ENCODE measurements at regions not wholly inside any gene's neighbourhood (a gene's known extent, or its start where the extent isn't known, plus 50 kb on each side); places are given as distances from the start of the nearest gene placed in this dataset.

- Histone ChIP-seq H3K4me3 (ENCODE audit: extremely low read depth, insufficient read depth, low read length, poor library complexity, severe bottlenecking) (no peak overlapping the region), H3K9me3 (ENCODE audit: control insufficient read depth, low read length) (no peaks in the 10 kb centered on the region), H3K27ac (ENCODE audit: low read depth, low read length, severe bottlenecking) (no peak overlapping the region), H3K4me1 (ENCODE audit: control insufficient read depth, insufficient read depth, low read length, poor library complexity, severe bottlenecking) (peaks cover 7% of the 10 kb centered on the region), H3K36me3 (ENCODE audit: control insufficient read depth, insufficient read depth, low read length) (no peaks in the 10 kb centered on the region)
- WGBS, 2 experiments (ENCODE audit: insufficient coverage in 2 of 2), result 90 to 94% methylated on average over 2 of the region's 4 CpGs
Observed at GRCh38 chr4:181748581-181748980, 494.6 kb upstream of the TENM3 start.

- Histone ChIP-seq H3K4me3 (ENCODE audit: extremely low read depth, insufficient read depth, low read length, poor library complexity, severe bottlenecking) (no peak overlapping the region), H3K27ac (ENCODE audit: low read depth, low read length, severe bottlenecking) (no peak overlapping the region), H3K4me1 (ENCODE audit: control insufficient read depth, insufficient read depth, low read length, poor library complexity, severe bottlenecking) (no peaks in the 10 kb centered on the region), H3K36me3 (ENCODE audit: control insufficient read depth, insufficient read depth, low read length) (no peaks in the 10 kb centered on the region), H3K9me3 (ENCODE audit: control insufficient read depth, low read length) (no peaks in the 10 kb centered on the region)
- no CpG with 5 or more reads among the region's 6 CpGs for WGBS, 2 experiments (ENCODE audit: insufficient coverage in 2 of 2)
Observed at GRCh38 chr4:181752516-181752915, 490.7 kb upstream of the TENM3 start.

- no peak overlapping the region for H3K4me3 ChIP-seq (ENCODE audit: extremely low read depth, insufficient read depth, low read length, poor library complexity, severe bottlenecking)
- H3K36me3 ChIP-seq (ENCODE audit: control insufficient read depth, insufficient read depth, low read length), result no peaks in the 10 kb centered on the region
- no peaks in the 10 kb centered on the region for H3K4me1 ChIP-seq (ENCODE audit: control insufficient read depth, insufficient read depth, low read length, poor library complexity, severe bottlenecking)
- H3K9me3 ChIP-seq (ENCODE audit: control insufficient read depth, low read length), result no peaks in the 10 kb centered on the region
- 100% methylated on average over 1 to 3 of the region's 4 CpGs for WGBS, 2 experiments (ENCODE audit: insufficient coverage in 2 of 2)
- H3K27ac ChIP-seq (ENCODE audit: low read depth, low read length, severe bottlenecking), result no peak overlapping the region
Observed at GRCh38 chr4:181753207-181753606, 490.0 kb upstream of the TENM3 start.

- Histone ChIP-seq H3K27ac (ENCODE audit: low read depth, low read length, severe bottlenecking) (no peak overlapping the region), H3K9me3 (ENCODE audit: control insufficient read depth, low read length) (no peaks in the 10 kb centered on the region), H3K4me3 (ENCODE audit: extremely low read depth, insufficient read depth, low read length, poor library complexity, severe bottlenecking) (no peak overlapping the region), H3K36me3 (ENCODE audit: control insufficient read depth, insufficient read depth, low read length) (no peaks in the 10 kb centered on the region), H3K4me1 (ENCODE audit: control insufficient read depth, insufficient read depth, low read length, poor library complexity, severe bottlenecking) (no peaks in the 10 kb centered on the region)
- 97% methylated on average over 3 to 5 of the region's 5 CpGs for WGBS, 2 experiments (ENCODE audit: insufficient coverage in 2 of 2)
Observed at GRCh38 chr4:181755846-181756245, 487.4 kb upstream of the TENM3 start.

- no peaks in the 10 kb centered on the region for H3K36me3 ChIP-seq (ENCODE audit: control insufficient read depth, insufficient read depth, low read length)
- H3K4me3 ChIP-seq (ENCODE audit: extremely low read depth, insufficient read depth, low read length, poor library complexity, severe bottlenecking), result no peak overlapping the region
- no peaks in the 10 kb centered on the region for H3K4me1 ChIP-seq (ENCODE audit: control insufficient read depth, insufficient read depth, low read length, poor library complexity, severe bottlenecking)
- no peaks in the 10 kb centered on the region for H3K9me3 ChIP-seq (ENCODE audit: control insufficient read depth, low read length)
- no peak overlapping the region for H3K27ac ChIP-seq (ENCODE audit: low read depth, low read length, severe bottlenecking)
- WGBS, 2 experiments (ENCODE audit: insufficient coverage in 2 of 2), result 86 to 94% methylated on average over 3 to 4 of the region's 5 CpGs
Observed at GRCh38 chr4:181756451-181757095, 486.6 kb upstream of the TENM3 start.

GRCh38 chr4:181757098-181757497 is 486.1 kb upstream of the TENM3 start:
- WGBS, 2 experiments (ENCODE audit: insufficient coverage in 2 of 2), result 80 to 83% methylated on average over 1 of the region's 3 CpGs
- no peaks in the 10 kb centered on the region for H3K36me3 ChIP-seq (ENCODE audit: control insufficient read depth, insufficient read depth, low read length)
- no peak overlapping the region for H3K27ac ChIP-seq (ENCODE audit: low read depth, low read length, severe bottlenecking)
- H3K9me3 ChIP-seq (ENCODE audit: control insufficient read depth, low read length), result no peaks in the 10 kb centered on the region
- no peak overlapping the region for H3K4me3 ChIP-seq (ENCODE audit: extremely low read depth, insufficient read depth, low read length, poor library complexity, severe bottlenecking)
- no peaks in the 10 kb centered on the region for H3K4me1 ChIP-seq (ENCODE audit: control insufficient read depth, insufficient read depth, low read length, poor library complexity, severe bottlenecking)

- H3K9me3 ChIP-seq (ENCODE audit: control insufficient read depth, low read length), result no peaks in the 10 kb centered on the region
- no peaks in the 10 kb centered on the region for H3K36me3 ChIP-seq (ENCODE audit: control insufficient read depth, insufficient read depth, low read length)
- H3K27ac ChIP-seq (ENCODE audit: low read depth, low read length, severe bottlenecking), result no peak overlapping the region
- 73 to 83% methylated on average over 4 to 5 of the region's 8 CpGs for WGBS, 2 experiments (ENCODE audit: insufficient coverage in 2 of 2)
- no peaks in the 10 kb centered on the region for H3K4me1 ChIP-seq (ENCODE audit: control insufficient read depth, insufficient read depth, low read length, poor library complexity, severe bottlenecking)
- H3K4me3 ChIP-seq (ENCODE audit: extremely low read depth, insufficient read depth, low read length, poor library complexity, severe bottlenecking), result no peak overlapping the region
Observed at GRCh38 chr4:181757910-181758660, 485.1 kb upstream of the TENM3 start.

- no peaks in the 10 kb centered on the region for H3K36me3 ChIP-seq (ENCODE audit: control insufficient read depth, insufficient read depth, low read length)
- H3K27ac ChIP-seq (ENCODE audit: low read depth, low read length, severe bottlenecking), result no peak overlapping the region
- H3K9me3 ChIP-seq (ENCODE audit: control insufficient read depth, low read length), result no peaks in the 10 kb centered on the region
- no peak overlapping the region for H3K4me3 ChIP-seq (ENCODE audit: extremely low read depth, insufficient read depth, low read length, poor library complexity, severe bottlenecking)
- no peaks in the 10 kb centered on the region for H3K4me1 ChIP-seq (ENCODE audit: control insufficient read depth, insufficient read depth, low read length, poor library complexity, severe bottlenecking)
Observed at GRCh38 chr4:181760560-181760959, 482.6 kb upstream of the TENM3 start.

GRCh38 chr4:181761156-181761555 is 482.0 kb upstream of the TENM3 start:
- Histone ChIP-seq H3K9me3 (ENCODE audit: control insufficient read depth, low read length) (no peaks in the 10 kb centered on the region), H3K27ac (ENCODE audit: low read depth, low read length, severe bottlenecking) (no peak overlapping the region), H3K4me1 (ENCODE audit: control insufficient read depth, insufficient read depth, low read length, poor library complexity, severe bottlenecking) (peaks cover 2% of the 10 kb centered on the region), H3K4me3 (ENCODE audit: extremely low read depth, insufficient read depth, low read length, poor library complexity, severe bottlenecking) (no peak overlapping the region), H3K36me3 (ENCODE audit: control insufficient read depth, insufficient read depth, low read length) (no peaks in the 10 kb centered on the region)
- 91 to 97% methylated on average over 5 to 7 of the region's 7 CpGs for WGBS, 2 experiments (ENCODE audit: insufficient coverage in 2 of 2)

GRCh38 chr4:181766061-181766548 is 477.1 kb upstream of the TENM3 start:
- WGBS, 2 experiments (ENCODE audit: insufficient coverage in 2 of 2), result 91 to 98% methylated on average over 6 to 7 of the region's 9 CpGs
- Histone ChIP-seq H3K4me1 (ENCODE audit: control insufficient read depth, insufficient read depth, low read length, poor library complexity, severe bottlenecking) (peaks cover 5% of the 10 kb centered on the region), H3K36me3 (ENCODE audit: control insufficient read depth, insufficient read depth, low read length) (no peaks in the 10 kb centered on the region), H3K27ac (ENCODE audit: low read depth, low read length, severe bottlenecking) (no peak overlapping the region), H3K4me3 (ENCODE audit: extremely low read depth, insufficient read depth, low read length, poor library complexity, severe bottlenecking) (no peak overlapping the region), H3K9me3 (ENCODE audit: control insufficient read depth, low read length) (no peaks in the 10 kb centered on the region)

- H3K27ac ChIP-seq (ENCODE audit: low read depth, low read length, severe bottlenecking), result no peak overlapping the region
- no peaks in the 10 kb centered on the region for H3K36me3 ChIP-seq (ENCODE audit: control insufficient read depth, insufficient read depth, low read length)
- peaks cover 5% of the 10 kb centered on the region for H3K4me1 ChIP-seq (ENCODE audit: control insufficient read depth, insufficient read depth, low read length, poor library complexity, severe bottlenecking)
- no peaks in the 10 kb centered on the region for H3K9me3 ChIP-seq (ENCODE audit: control insufficient read depth, low read length)
- no peak overlapping the region for H3K4me3 ChIP-seq (ENCODE audit: extremely low read depth, insufficient read depth, low read length, poor library complexity, severe bottlenecking)
- WGBS, 2 experiments (ENCODE audit: insufficient coverage in 2 of 2), result 80% methylated on average over 1 of the region's 1 CpG; no CpG with 5 or more reads in 1 of the 2 experiments
Observed at GRCh38 chr4:181770971-181771370, 472.2 kb upstream of the TENM3 start.

Data from mesodermal cell (in vitro differentiated cells).